ENCODE measurements at regions not wholly inside any gene's neighbourhood (a gene's known extent, or its start where the extent isn't known, plus 50 kb on each side); places are given as distances from the start of the nearest gene placed in this dataset.

DNA sequence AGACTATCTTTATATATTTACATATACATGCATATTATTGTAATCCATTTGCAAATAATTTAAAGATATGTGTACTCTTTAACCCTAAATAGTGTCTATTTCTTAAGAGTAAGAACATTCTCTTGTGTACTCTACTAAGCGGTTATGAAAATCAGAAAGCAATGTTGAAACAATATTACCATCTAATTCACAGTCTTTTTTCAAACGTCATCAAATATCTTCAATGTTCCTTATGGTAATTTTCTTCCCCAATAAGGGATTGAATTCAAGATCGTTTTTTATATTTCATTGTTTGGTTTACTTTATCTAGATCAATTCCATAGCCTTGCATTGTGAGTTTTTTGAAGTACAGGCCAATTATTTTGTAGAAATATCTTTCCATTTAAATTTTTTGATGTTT is 1647.4 kb upstream of the PRR20A start:
- TF ChIP-seq TCF7 (CRISPR knock-in tag; IDR thresholded peaks at IDR 0.05; ENCODE audit: low read depth), result no peak
- no peak for TF ChIP-seq ZNF138 (CRISPR knock-in tag; conservative IDR thresholded peaks at IDR 0.05)
- TF ChIP-seq, protein P1, sequence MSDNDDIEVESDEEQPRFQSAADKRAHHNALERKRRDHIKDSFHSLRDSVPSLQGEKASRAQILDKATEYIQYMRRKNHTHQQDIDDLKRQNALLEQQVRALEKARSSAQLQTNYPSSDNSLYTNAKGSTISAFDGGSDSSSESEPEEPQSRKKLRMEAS (CRISPR knock-in tag; IDR thresholded peaks at IDR 0.05), result no peak
- TF ChIP-seq, protein P2, sequence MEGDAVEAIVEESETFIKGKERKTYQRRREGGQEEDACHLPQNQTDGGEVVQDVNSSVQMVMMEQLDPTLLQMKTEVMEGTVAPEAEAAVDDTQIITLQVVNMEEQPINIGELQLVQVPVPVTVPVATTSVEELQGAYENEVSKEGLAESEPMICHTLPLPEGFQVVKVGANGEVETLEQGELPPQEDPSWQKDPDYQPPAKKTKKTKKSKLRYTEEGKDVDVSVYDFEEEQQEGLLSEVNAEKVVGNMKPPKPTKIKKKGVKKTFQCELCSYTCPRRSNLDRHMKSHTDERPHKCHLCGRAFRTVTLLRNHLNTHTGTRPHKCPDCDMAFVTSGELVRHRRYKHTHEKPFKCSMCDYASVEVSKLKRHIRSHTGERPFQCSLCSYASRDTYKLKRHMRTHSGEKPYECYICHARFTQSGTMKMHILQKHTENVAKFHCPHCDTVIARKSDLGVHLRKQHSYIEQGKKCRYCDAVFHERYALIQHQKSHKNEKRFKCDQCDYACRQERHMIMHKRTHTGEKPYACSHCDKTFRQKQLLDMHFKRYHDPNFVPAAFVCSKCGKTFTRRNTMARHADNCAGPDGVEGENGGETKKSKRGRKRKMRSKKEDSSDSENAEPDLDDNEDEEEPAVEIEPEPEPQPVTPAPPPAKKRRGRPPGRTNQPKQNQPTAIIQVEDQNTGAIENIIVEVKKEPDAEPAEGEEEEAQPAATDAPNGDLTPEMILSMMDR (IDR thresholded peaks at IDR 0.05), result no peak
- no peak for TF ChIP-seq NFATC4 (CRISPR knock-in tag; IDR thresholded peaks at IDR 0.05)
- no peak for TF ChIP-seq FOXK1 (CRISPR knock-in tag; IDR thresholded peaks at IDR 0.05)
- TF ChIP-seq, protein P3, sequence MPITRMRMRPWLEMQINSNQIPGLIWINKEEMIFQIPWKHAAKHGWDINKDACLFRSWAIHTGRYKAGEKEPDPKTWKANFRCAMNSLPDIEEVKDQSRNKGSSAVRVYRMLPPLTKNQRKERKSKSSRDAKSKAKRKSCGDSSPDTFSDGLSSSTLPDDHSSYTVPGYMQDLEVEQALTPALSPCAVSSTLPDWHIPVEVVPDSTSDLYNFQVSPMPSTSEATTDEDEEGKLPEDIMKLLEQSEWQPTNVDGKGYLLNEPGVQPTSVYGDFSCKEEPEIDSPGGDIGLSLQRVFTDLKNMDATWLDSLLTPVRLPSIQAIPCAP (CRISPR knock-in tag; IDR thresholded peaks at IDR 0.05), result no peak
- TF ChIP-seq, protein P4, sequence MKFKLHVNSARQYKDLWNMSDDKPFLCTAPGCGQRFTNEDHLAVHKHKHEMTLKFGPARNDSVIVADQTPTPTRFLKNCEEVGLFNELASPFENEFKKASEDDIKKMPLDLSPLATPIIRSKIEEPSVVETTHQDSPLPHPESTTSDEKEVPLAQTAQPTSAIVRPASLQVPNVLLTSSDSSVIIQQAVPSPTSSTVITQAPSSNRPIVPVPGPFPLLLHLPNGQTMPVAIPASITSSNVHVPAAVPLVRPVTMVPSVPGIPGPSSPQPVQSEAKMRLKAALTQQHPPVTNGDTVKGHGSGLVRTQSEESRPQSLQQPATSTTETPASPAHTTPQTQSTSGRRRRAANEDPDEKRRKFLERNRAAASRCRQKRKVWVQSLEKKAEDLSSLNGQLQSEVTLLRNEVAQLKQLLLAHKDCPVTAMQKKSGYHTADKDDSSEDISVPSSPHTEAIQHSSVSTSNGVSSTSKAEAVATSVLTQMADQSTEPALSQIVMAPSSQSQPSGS (CRISPR knock-in tag; IDR thresholded peaks at IDR 0.05; ENCODE audit: borderline replicate concordance, low read depth), result no peak
